ENCODE measurements at regions not wholly inside any gene's neighbourhood (a gene's known extent, or its start where the extent isn't known, plus 50 kb on each side); places are given as distances from the start of the nearest gene placed in this dataset.
"Not testable (repeated sequence)": the region's sequence is repeated elsewhere in the genome, so short reads cannot be mapped to it uniquely, and the experiment has no call there.

- ATAC-seq: no peak
These were observed 355.9 kb downstream of the RSL24D1 start for GRCh38 chr15:54840621-54841398.

GRCh38 chr15:54839379-54839778 is 357.4 kb downstream of the RSL24D1 start:
- no peak for ATAC-seq

GRCh38 chr15:54836052-54836795 is 360.5 kb downstream of the RSL24D1 start:
- no peak for ATAC-seq

- no peak for ATAC-seq
These were observed 366.9 kb downstream of the RSL24D1 start for GRCh38 chr15:54829821-54830220.

- no peak for ATAC-seq
These were observed 375.9 kb downstream of the RSL24D1 start for GRCh38 chr15:54820811-54821210.

GRCh38 chr15:54820098-54820497 is 376.6 kb downstream of the RSL24D1 start:
- ATAC-seq: no peak

- ATAC-seq: no peak
These were observed 380.3 kb downstream of the RSL24D1 start for GRCh38 chr15:54816401-54816800.

GRCh38 chr15:54815556-54815955 is 381.2 kb downstream of the RSL24D1 start:
- ATAC-seq: no peak

- ATAC-seq: no peak
These were observed 384.4 kb downstream of the RSL24D1 start for GRCh38 chr15:54812383-54812782.

- ATAC-seq: no peak
These were observed 386.2 kb downstream of the RSL24D1 start for GRCh38 chr15:54810496-54810895.

GRCh38 chr15:54810031-54810430 is 386.7 kb downstream of the RSL24D1 start:
- no peak for ATAC-seq

GRCh38 chr15:54808321-54808720 is 388.4 kb downstream of the RSL24D1 start:
- no peak for ATAC-seq

GRCh38 chr15:54803987-54804386 is 392.8 kb downstream of the RSL24D1 start:
- no peak for ATAC-seq

- peak; percentile 84 to 86 for ATAC-seq
These were observed 393.5 kb downstream of the RSL24D1 start for GRCh38 chr15:54803134-54803808.

GRCh38 chr15:54792526-54792925 is 404.2 kb downstream of the RSL24D1 start:
- no peak for ATAC-seq

- no peak for ATAC-seq
These were observed 406.0 kb downstream of the RSL24D1 start for GRCh38 chr15:54790693-54791092.

- no peak for ATAC-seq
These were observed 407.4 kb downstream of the RSL24D1 start for GRCh38 chr15:54789376-54789775.

GRCh38 chr15:54781220-54781619 is 415.5 kb downstream of the RSL24D1 start:
- not testable (repeated sequence) for ATAC-seq

GRCh38 chr15:54779271-54779670 is 417.5 kb downstream of the RSL24D1 start:
- no peak for ATAC-seq

- ATAC-seq: no peak
These were observed 420.3 kb downstream of the RSL24D1 start for GRCh38 chr15:54776410-54776809.

GRCh38 chr15:54772663-54773062 is 424.1 kb downstream of the RSL24D1 start:
- ATAC-seq: no peak

- not testable (repeated sequence) for ATAC-seq
These were observed 447.3 kb downstream of the RSL24D1 start for GRCh38 chr15:54749461-54749860.

GRCh38 chr15:54722342-54722986 is 474.3 kb downstream of the RSL24D1 start:
- ATAC-seq: no peak
